Hepatocyte (in vitro differentiated cells): ENCODE measurements at regions not wholly inside any gene's neighbourhood (a gene's known extent, or its start where the extent isn't known, plus 50 kb on each side); places are given as distances from the start of the nearest gene placed in this dataset.

Experiments used
- DNase-seq: peaks from one replicate; pipeline ENCODE4 v3.0.0-alpha.2; 2016; ENCODE audit warnings: low spot score
- H2AFZ ChIP-seq: fragments of 200-600 bp; sonication (generic); 2 replicates; pipeline ENCODE4 v1.6.0; 2016; ENCODE audit warnings: antibody characterized with exemption, mild to moderate bottlenecking
- H3K27ac ChIP-seq: fragments of 200-600 bp; sonication (generic); 2 replicates; pipeline ENCODE4 v1.5.1; 2016; ENCODE audit warnings: mild to moderate bottlenecking
- H3K27me3 ChIP-seq: fragments of 200-600 bp; sonication (generic); 2 replicates; pipeline ENCODE4 v1.6.1; 2016
- H3K36me3 ChIP-seq: fragments of 200-600 bp; sonication (generic); replicated peaks from 2 replicates; pipeline ENCODE4 v1.5.1; 2016; ENCODE audit warnings: low read depth; ENCODE audit not compliant: insufficient read depth
- H3K4me1 ChIP-seq: fragments of 200-600 bp; sonication (generic); 2 replicates; pipeline ENCODE4 v1.5.1; 2016; ENCODE audit warnings: mild to moderate bottlenecking, moderate library complexity; ENCODE audit not compliant: insufficient read depth
- H3K4me2 ChIP-seq: fragments of 200-600 bp; sonication (generic); 2 replicates; pipeline ENCODE4 v1.6.0; 2016
- H3K4me3 ChIP-seq: fragments of 200-600 bp; sonication (generic); 2 replicates; pipeline ENCODE4 v1.5.1; 2016; ENCODE audit warnings: mild to moderate bottlenecking
- H3K79me2 ChIP-seq: fragments of 200-600 bp; sonication (generic); 2 replicates; pipeline ENCODE4 v1.6.0; 2017; ENCODE audit warnings: mild to moderate bottlenecking
- H3K9me2 ChIP-seq: fragments of 200-600 bp; sonication (generic); replicated peaks from 2 replicates; pipeline ENCODE4 v1.6.0; 2017; ENCODE audit warnings: mild to moderate bottlenecking; ENCODE audit not compliant: insufficient read depth
- H3K9me3 ChIP-seq: fragments of 200-600 bp; sonication (generic); 2 replicates; pipeline ENCODE4 v1.5.1; 2016; ENCODE audit warnings: low read depth, mild to moderate bottlenecking
- H4K20me1 ChIP-seq: fragments of 200-600 bp; sonication (generic); 2 replicates; pipeline ENCODE4 v1.6.0; 2016; ENCODE audit warnings: mild to moderate bottlenecking; ENCODE audit not compliant: insufficient read depth, poor library complexity, severe bottlenecking
- CTCF ChIP-seq: fragments of 200-600 bp; sonication (generic); IDR thresholded peaks from 2 replicates; pipeline ENCODE4 v1.5.1; 2016; ENCODE audit warnings: antibody characterized with exemption, mild to moderate bottlenecking; ENCODE audit not compliant: poor library complexity
- EZH2 ChIP-seq: fragments of 200-600 bp; sonication (generic); IDR thresholded peaks from 2 replicates; pipeline ENCODE4 v1.6.1; 2016; ENCODE audit warnings: antibody characterized with exemption, mild to moderate bottlenecking, borderline replicate concordance
- EZH2phosphoT487 ChIP-seq: fragments of 200-600 bp; sonication (generic); IDR thresholded peaks from one replicate; pipeline ENCODE4 v1.6.1; 2018; ENCODE audit warnings: antibody characterized with exemption, mild to moderate bottlenecking, low read depth, moderate library complexity; ENCODE audit not compliant: unreplicated experiment, severe bottlenecking
- WGBS: methylation state at CpG from one replicate; pipeline ENCODE4 v1.1.6; 2016; ENCODE audit warnings: low lambda C conversion rate; ENCODE audit errors: missing lambda C conversion rate; 5-methylcytosine and 5-hydroxymethylcytosine counted together

GRCh38 chr12:75974323-75975187 is 57.0 kb downstream of the PHLDA1 start:
- H3K79me2 ChIP-seq, result no peaks in the 10 kb centered on the region
- H3K9me3 ChIP-seq, result no peaks in the 10 kb centered on the region
- WGBS, result 84% methylated on average over 5 of the region's 5 CpGs
- no peaks in the 10 kb centered on the region for H3K36me3 ChIP-seq
- H3K27me3 ChIP-seq, result no peaks in the 10 kb centered on the region
- no peak for TF ChIP-seq EZH2phosphoT487
- H3K4me2 ChIP-seq, result no peak overlapping the region
- H3K4me3 ChIP-seq, result no peak overlapping the region
- DNase-seq, result no peak
- no peaks in the 10 kb centered on the region for H4K20me1 ChIP-seq
- H3K9me2 ChIP-seq, result no peaks in the 10 kb centered on the region
- H3K4me1 ChIP-seq, result peaks cover 36% of the 10 kb centered on the region
- H2AFZ ChIP-seq, result no peak overlapping the region
- no peak overlapping the region for H3K27ac ChIP-seq

- TF ChIP-seq EZH2, result no peak
- no peak for TF ChIP-seq CTCF
- no peak for TF ChIP-seq EZH2phosphoT487
- no peaks in the 10 kb centered on the region for H3K9me3 ChIP-seq
- WGBS, result 94% methylated on average over 4 of the region's 4 CpGs
- DNase-seq, result no peak
- H4K20me1 ChIP-seq, result no peaks in the 10 kb centered on the region
- H3K9me2 ChIP-seq, result no peaks in the 10 kb centered on the region
- peaks cover 11% of the 10 kb centered on the region for H3K4me1 ChIP-seq
- H3K4me2 ChIP-seq, result no peak overlapping the region
- no peaks in the 10 kb centered on the region for H3K36me3 ChIP-seq
- H3K4me3 ChIP-seq, result no peak overlapping the region
- H2AFZ ChIP-seq, result no peak overlapping the region
- H3K27me3 ChIP-seq, result no peaks in the 10 kb centered on the region
- no peaks in the 10 kb centered on the region for H3K79me2 ChIP-seq
- no peak overlapping the region for H3K27ac ChIP-seq
These were observed 60.3 kb downstream of the PHLDA1 start for GRCh38 chr12:75971253-75971652.

GRCh38 chr12:75970310-75970709 is 61.3 kb downstream of the PHLDA1 start:
- Histone ChIP-seq H3K4me1 (peaks cover 1% of the 10 kb centered on the region), H2AFZ (no peak overlapping the region), H3K27ac (no peak overlapping the region), H3K27me3 (no peaks in the 10 kb centered on the region), H3K9me3 (no peaks in the 10 kb centered on the region), H3K4me3 (no peak overlapping the region), H4K20me1 (no peaks in the 10 kb centered on the region), H3K9me2 (no peaks in the 10 kb centered on the region), H3K36me3 (no peaks in the 10 kb centered on the region), H3K79me2 (no peaks in the 10 kb centered on the region), H3K4me2 (no peak overlapping the region)
- TF ChIP-seq EZH2phosphoT487, result no peak
- TF ChIP-seq CTCF, result no peak
- no peak for TF ChIP-seq EZH2
- DNase-seq, result no peak
- 83% methylated on average over 1 of the region's 1 CpG for WGBS

GRCh38 chr12:75969768-75970167 is 61.8 kb downstream of the PHLDA1 start:
- H3K79me2 ChIP-seq, result no peaks in the 10 kb centered on the region
- H3K9me3 ChIP-seq, result no peaks in the 10 kb centered on the region
- H3K4me2 ChIP-seq, result no peak overlapping the region
- H4K20me1 ChIP-seq, result no peaks in the 10 kb centered on the region
- H3K27ac ChIP-seq, result no peak overlapping the region
- no peak for TF ChIP-seq EZH2phosphoT487
- TF ChIP-seq CTCF, result no peak
- no peak for TF ChIP-seq EZH2
- H3K27me3 ChIP-seq, result no peaks in the 10 kb centered on the region
- no peak for DNase-seq
- H3K9me2 ChIP-seq, result no peaks in the 10 kb centered on the region
- no peaks in the 10 kb centered on the region for H3K4me1 ChIP-seq
- H3K36me3 ChIP-seq, result no peaks in the 10 kb centered on the region
- H2AFZ ChIP-seq, result no peak overlapping the region
- WGBS, result 68% methylated on average over 5 of the region's 5 CpGs
- H3K4me3 ChIP-seq, result no peak overlapping the region
